Ovary (tissue), 7 donors: ENCODE measurements at regions not wholly inside any gene's neighbourhood (a gene's known extent, or its start where the extent isn't known, plus 50 kb on each side); places are given as distances from the start of the nearest gene placed in this dataset.

Source experiments
- DNase-seq, 5 donors: peaks; one replicate each; pipeline ENCODE4 v3.0.0-alpha.2; 2019 to 2020
- H3K27ac ChIP-seq, 2 donors: fragments of 200-600 bp; one replicate each; pipeline versions ENCODE4 v1.5.1 to v1.8.0; 2019 to 2022
- H3K27me3 ChIP-seq: fragments of 200-600 bp; one replicate; pipeline ENCODE4 v1.8.0; 2022
- H3K36me3 ChIP-seq: fragments of 200-600 bp; sonication (generic); one replicate; pipeline ENCODE4 v1.5.1; 2019
- H3K4me1 ChIP-seq: one replicate; pipeline ENCODE4 v1.8.1; 2013; ENCODE audit warnings: mild to moderate bottlenecking, moderate library complexity; ENCODE audit not compliant: insufficient read depth
- H3K4me3 ChIP-seq: fragments of 200-600 bp; sonication (generic); one replicate; pipeline ENCODE4 v1.5.1; 2017
- H3K9me3 ChIP-seq, 2 donors: fragments of 200-600 bp in 1 of 2; sonication (generic) in 1 of 2; one replicate each; pipeline versions ENCODE4 v1.5.1 to v1.8.1; 2013 to 2019; ENCODE audit warnings: mild to moderate bottlenecking in 1 of 2, moderate library complexity in 1 of 2
- EP300 ChIP-seq: sonication (generic); formaldehyde crosslinking; IDR thresholded peaks from one replicate; pipeline ENCODE4 v1.6.1; 2017; ENCODE audit warnings: antibody characterized with exemption
- POLR2A ChIP-seq: fragments of 450-650 bp; IDR thresholded peaks from one replicate; pipeline ENCODE4 v1.6.1; 2017; ENCODE audit warnings: antibody characterized with exemption, mild to moderate bottlenecking, moderate library complexity
- WGBS, 3 donors: extraction: QIAGEN DNeasy Blood & Tissue Kit in 1 of 3; methylation state at CpG; one replicate each; pipeline versions ENCODE4 v1.1.5 to v1.1.7; 2013 to 2017; 5-methylcytosine and 5-hydroxymethylcytosine counted together
- intact Hi-C, 4 donors: fragments of 100-400 bp; cut with DNase I; formaldehyde crosslinking; loops; one replicate each; pipeline versions ENCODE4 v1.11.0 to v1.15.1; 2022 to 2023
- TF ChIP-seq, protein P1 (sequence below), 3 donors: fragments of 450-650 bp in 2 of 3; fragments of 200-600 bp in 1 of 3; IDR thresholded peaks; one replicate each; pipeline versions ENCODE4 v1.5.1 to v1.8.0; 2016 to 2022; ENCODE audit warnings: antibody characterized with exemption in 3 of 3, mild to moderate bottlenecking in 1 of 3
- donor health status: DM: no; HTN: no; CAD: no; lungs with moderate emphysema.
- donor health status: DM: no; HTN: no; CAD: no.
- donor health status: Bipolar disorder and iron deficiency.
- donor health status: DM: no; HTN: no; CAD: no.
- donor health status: DM: yes; HTN: yes; CAD: no.

- no peak overlapping the region for H3K4me3 ChIP-seq
- H3K27ac ChIP-seq, result no peak overlapping the region
- no peaks in the 10 kb centered on the region for H3K27me3 ChIP-seq
- H3K9me3 ChIP-seq, result no peaks in the 10 kb centered on the region
- no peak for DNase-seq
- intact Hi-C loops, result no loop called here
- no peaks in the 10 kb centered on the region for H3K36me3 ChIP-seq
- H3K4me1 ChIP-seq, result no peaks in the 10 kb centered on the region
- no peak for TF ChIP-seq POLR2A
- 74 to 84% (median 75%) methylated on average over 4 of the region's 4 CpGs for WGBS, 3 donors
Observed at GRCh38 chr6:148231572-148231971, 111.1 kb upstream of the SASH1 start.

- no peak overlapping the region for H3K27ac ChIP-seq
- no peak overlapping the region for H3K4me3 ChIP-seq
- peaks cover 1% of the 10 kb centered on the region for H3K4me1 ChIP-seq
- WGBS, 3 donors, result 77 to 85% (median 83%) methylated on average over 3 of the region's 3 CpGs
- TF ChIP-seq EP300, result no peak
- TF ChIP-seq POLR2A, result no peak
- TF ChIP-seq, protein P1, sequence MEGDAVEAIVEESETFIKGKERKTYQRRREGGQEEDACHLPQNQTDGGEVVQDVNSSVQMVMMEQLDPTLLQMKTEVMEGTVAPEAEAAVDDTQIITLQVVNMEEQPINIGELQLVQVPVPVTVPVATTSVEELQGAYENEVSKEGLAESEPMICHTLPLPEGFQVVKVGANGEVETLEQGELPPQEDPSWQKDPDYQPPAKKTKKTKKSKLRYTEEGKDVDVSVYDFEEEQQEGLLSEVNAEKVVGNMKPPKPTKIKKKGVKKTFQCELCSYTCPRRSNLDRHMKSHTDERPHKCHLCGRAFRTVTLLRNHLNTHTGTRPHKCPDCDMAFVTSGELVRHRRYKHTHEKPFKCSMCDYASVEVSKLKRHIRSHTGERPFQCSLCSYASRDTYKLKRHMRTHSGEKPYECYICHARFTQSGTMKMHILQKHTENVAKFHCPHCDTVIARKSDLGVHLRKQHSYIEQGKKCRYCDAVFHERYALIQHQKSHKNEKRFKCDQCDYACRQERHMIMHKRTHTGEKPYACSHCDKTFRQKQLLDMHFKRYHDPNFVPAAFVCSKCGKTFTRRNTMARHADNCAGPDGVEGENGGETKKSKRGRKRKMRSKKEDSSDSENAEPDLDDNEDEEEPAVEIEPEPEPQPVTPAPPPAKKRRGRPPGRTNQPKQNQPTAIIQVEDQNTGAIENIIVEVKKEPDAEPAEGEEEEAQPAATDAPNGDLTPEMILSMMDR (IDR thresholded peaks at IDR 0.05), result no peak
- intact Hi-C loops, result no loop called here
- H3K36me3 ChIP-seq, result no peaks in the 10 kb centered on the region
- DNase-seq, result no peak
- H3K9me3 ChIP-seq, result no peaks in the 10 kb centered on the region
- H3K27me3 ChIP-seq, result no peaks in the 10 kb centered on the region
Observed at GRCh38 chr6:148235446-148235845, 107.2 kb upstream of the SASH1 start.

GRCh38 chr6:148238713-148239112 lies 103.9 kb upstream of the SASH1 start:
- H3K36me3 ChIP-seq, result no peaks in the 10 kb centered on the region
- no peaks in the 10 kb centered on the region for H3K9me3 ChIP-seq
- peaks cover 4% of the 10 kb centered on the region for H3K4me1 ChIP-seq
- intact Hi-C loops, result no loop called here
- H3K27me3 ChIP-seq, result no peaks in the 10 kb centered on the region
- no peak for DNase-seq
- WGBS, 3 donors, result 90 to 97% (median 94%) methylated on average over 7 of the region's 7 CpGs
- H3K27ac ChIP-seq, result no peak overlapping the region
- H3K4me3 ChIP-seq, result no peak overlapping the region
- TF ChIP-seq EP300 (no peak), POLR2A (no peak)
- TF ChIP-seq, protein P1 (IDR thresholded peaks at IDR 0.05), result no peak

- intact Hi-C loops, result no loop called here
- Histone ChIP-seq H3K27me3 (no peaks in the 10 kb centered on the region), H3K36me3 (no peaks in the 10 kb centered on the region), H3K4me1 (peaks cover 6% of the 10 kb centered on the region), H3K9me3 (no peaks in the 10 kb centered on the region), H3K4me3 (no peak overlapping the region), H3K27ac (no peak overlapping the region)
- no peak for TF ChIP-seq EP300
- TF ChIP-seq, protein P1 (IDR thresholded peaks at IDR 0.05), result no peak
- no peak for TF ChIP-seq POLR2A
- 62 to 77% (median 71%) methylated on average over 5 of the region's 5 CpGs for WGBS, 3 donors
- DNase-seq, result no peak
Observed at GRCh38 chr6:148239215-148239614, 103.4 kb upstream of the SASH1 start.

- TF ChIP-seq EP300, result no peak
- no peak for TF ChIP-seq POLR2A
- TF ChIP-seq, protein P1 (IDR thresholded peaks at IDR 0.05), result no peak
- no peaks in the 10 kb centered on the region for H3K27me3 ChIP-seq
- no peaks in the 10 kb centered on the region for H3K36me3 ChIP-seq
- H3K9me3 ChIP-seq, result no peaks in the 10 kb centered on the region
- no peak for DNase-seq
- H3K27ac ChIP-seq, result no peak overlapping the region
- H3K4me3 ChIP-seq, result no peak overlapping the region
- WGBS, 3 donors, result 67 to 75% (median 74%) methylated on average over 6 of the region's 6 CpGs
- intact Hi-C loops, result loop anchor here in 1 of 4 donors (10.0 kb wide), 1 partner anchor 225 kb away; no protein-coding TSS in a partner anchor
- peaks cover 11% of the 10 kb centered on the region for H3K4me1 ChIP-seq
Observed at GRCh38 chr6:148239801-148240460, 102.7 kb upstream of the SASH1 start.
